Memory B cell (primary cell): ENCODE measurements at regions not wholly inside any gene's neighbourhood (a gene's known extent, or its start where the extent isn't known, plus 50 kb on each side); places are given as distances from the start of the nearest gene placed in this dataset.
"Not testable (repeated sequence)": the region's sequence is repeated elsewhere in the genome, so short reads cannot be mapped to it uniquely, and the experiment has no call there.

Experiments
- ATAC-seq: fragments of 150-1000 bp; cut with Tn5 transposase; 2 replicates; pipeline ENCODE4 v1.10.0; 2021; ENCODE audit warnings: low read depth, mild to moderate bottlenecking, moderate library complexity
- DNase-seq, 2 donors: peaks; one replicate each; pipeline ENCODE4 v3.0.0; 2022; ENCODE audit warnings: low spot score in 2 of 2
- H3K27ac Mint-ChIP-seq: one replicate; pipeline ENCODE4 v1.8.0; 2022; ENCODE audit warnings: mild to moderate bottlenecking, moderate library complexity, mixed read lengths
- H3K27me3 Mint-ChIP-seq: one replicate; pipeline ENCODE4 v1.8.0; 2022; ENCODE audit warnings: mixed read lengths
- H3K36me3 Mint-ChIP-seq: one replicate; pipeline ENCODE4 v1.8.0; 2022; ENCODE audit warnings: mild to moderate bottlenecking, mixed read lengths
- H3K4me1 Mint-ChIP-seq: one replicate; pipeline ENCODE4 v1.8.0; 2022; ENCODE audit warnings: mixed read lengths
- H3K4me3 Mint-ChIP-seq: one replicate; pipeline ENCODE4 v1.8.0; 2022; ENCODE audit warnings: mild to moderate bottlenecking, moderate library complexity, mixed read lengths
- H3K9me3 Mint-ChIP-seq: one replicate; pipeline ENCODE4 v1.8.0; 2022; ENCODE audit warnings: mixed read lengths

DNA sequence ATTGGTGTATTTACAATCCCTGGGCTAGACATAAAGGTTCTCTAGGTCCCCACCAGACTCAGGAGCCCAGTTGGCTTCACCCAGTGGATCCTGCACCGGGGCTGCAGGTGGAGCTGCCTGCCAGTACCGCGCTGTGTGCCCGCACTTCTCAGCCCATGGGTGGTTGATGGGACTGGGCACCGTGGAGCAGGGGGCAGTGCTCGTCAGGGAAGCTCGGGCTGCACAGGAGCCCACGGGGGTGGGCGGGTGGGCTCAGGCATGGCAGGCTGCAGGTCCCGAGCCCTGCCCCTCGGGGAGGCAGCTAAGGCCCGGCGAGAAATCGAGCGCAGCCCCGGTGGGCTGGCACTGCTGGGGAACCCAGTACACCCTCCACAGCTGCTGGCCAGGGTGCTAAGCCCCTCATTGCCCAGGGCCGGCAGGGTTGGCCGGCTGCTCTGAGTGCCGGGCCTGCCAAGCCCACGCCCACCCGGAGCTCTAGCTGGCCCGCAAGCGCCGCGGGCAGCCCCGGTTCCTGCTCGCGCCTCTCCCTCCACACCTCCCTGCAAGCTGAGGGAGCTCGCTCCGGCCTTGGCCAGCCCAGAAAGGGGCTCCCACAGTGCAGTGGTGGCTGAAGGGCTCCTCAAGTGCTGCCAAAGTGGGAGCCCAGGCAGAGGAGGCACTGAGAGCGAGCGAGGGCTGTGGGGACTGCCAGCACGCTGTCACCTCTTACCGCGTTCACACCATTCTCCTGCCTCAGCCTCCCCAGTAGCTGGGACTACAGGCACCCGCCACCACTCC lies 353.5 kb upstream of the HS6ST1 start:
- not testable (repeated sequence) for H3K9me3 Mint-ChIP-seq, ATAC-seq, H3K27ac Mint-ChIP-seq, H3K4me3 Mint-ChIP-seq, H3K4me1 Mint-ChIP-seq, H3K36me3 Mint-ChIP-seq, H3K27me3 Mint-ChIP-seq
- DNase-seq, result peak in 1 of 2 donors; percentile 2

DNA sequence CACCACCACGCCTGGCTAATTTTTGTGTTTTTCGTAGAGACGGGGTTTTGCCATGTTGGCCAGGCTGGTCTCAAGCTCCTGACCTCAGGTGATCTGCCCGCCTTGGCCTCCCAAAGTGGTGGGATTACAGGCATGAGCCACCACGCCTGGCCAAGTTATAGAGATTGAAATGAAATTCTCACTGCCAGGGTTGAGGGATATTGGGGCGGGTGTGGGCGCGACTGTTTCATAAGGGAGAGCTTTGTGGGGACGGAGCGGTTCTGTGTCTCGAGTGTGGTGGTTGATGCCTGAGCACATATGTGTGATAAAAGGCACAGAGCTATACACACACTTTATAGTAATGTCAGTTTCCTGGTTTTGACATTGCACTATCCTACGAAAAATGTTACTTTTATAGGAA lies 361.0 kb upstream of the HS6ST1 start:
- not testable (repeated sequence) for DNase-seq, H3K4me3 Mint-ChIP-seq, H3K4me1 Mint-ChIP-seq, H3K27me3 Mint-ChIP-seq, H3K9me3 Mint-ChIP-seq, ATAC-seq, H3K27ac Mint-ChIP-seq, H3K36me3 Mint-ChIP-seq

DNA sequence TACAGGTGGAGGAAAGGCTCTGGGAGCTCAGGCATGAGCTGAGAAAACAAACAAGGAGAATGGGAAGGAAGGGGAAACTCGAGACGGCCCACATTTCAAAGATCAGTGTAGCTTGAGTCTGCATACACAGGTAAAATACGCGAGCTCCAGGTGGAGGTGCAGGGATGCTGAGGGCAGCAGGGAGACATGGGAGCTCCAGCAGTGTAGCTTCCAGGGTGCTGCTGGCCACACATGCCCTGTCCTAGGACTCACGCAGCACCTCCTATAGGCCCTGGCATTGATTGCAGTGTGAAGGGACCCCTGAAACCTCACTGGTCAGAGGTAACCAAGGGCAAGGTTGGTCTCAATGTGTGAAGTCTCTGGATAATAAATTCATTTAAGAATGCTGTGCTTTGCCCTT lies 362.8 kb upstream of the HS6ST1 start:
- peaks cover 2% of the 10 kb centered on the region for H3K27me3 Mint-ChIP-seq
- H3K9me3 Mint-ChIP-seq, result no peaks in the 10 kb centered on the region
- no peak overlapping the region for H3K4me3 Mint-ChIP-seq
- peak in 1 of 2 donors; percentile 8 for DNase-seq
- H3K36me3 Mint-ChIP-seq, result no peaks in the 10 kb centered on the region
- H3K4me1 Mint-ChIP-seq, result peaks cover 7% of the 10 kb centered on the region
- no peak for ATAC-seq
- H3K27ac Mint-ChIP-seq, result no peak overlapping the region

DNA sequence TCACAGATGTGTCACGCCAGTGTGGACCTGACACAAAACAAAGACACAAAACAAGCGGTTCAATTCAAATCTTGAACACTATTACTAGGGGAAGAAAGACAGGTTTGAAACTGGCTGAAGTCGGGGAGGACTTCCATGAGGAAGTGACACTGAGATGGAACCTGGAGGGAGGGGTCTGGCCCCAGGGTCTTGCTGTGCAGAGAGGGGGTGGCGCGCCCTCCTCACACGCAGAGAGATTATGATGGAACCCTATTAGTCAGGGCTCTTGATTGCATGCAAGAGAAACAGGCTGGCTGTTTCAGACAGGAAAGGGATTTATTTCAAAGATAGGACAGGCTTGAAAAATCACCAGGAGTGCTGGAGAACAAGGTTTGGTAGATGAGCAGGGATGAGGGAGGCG lies 363.6 kb upstream of the HS6ST1 start:
- DNase-seq (no peak), ATAC-seq (no peak)
- Mint-ChIP-seq H3K4me1 (peaks cover 10% of the 10 kb centered on the region), H3K27ac (no peak overlapping the region), H3K27me3 (peaks cover 2% of the 10 kb centered on the region), H3K9me3 (no peaks in the 10 kb centered on the region), H3K4me3 (peak overlapping the region; percentile 0), H3K36me3 (no peaks in the 10 kb centered on the region)

DNA sequence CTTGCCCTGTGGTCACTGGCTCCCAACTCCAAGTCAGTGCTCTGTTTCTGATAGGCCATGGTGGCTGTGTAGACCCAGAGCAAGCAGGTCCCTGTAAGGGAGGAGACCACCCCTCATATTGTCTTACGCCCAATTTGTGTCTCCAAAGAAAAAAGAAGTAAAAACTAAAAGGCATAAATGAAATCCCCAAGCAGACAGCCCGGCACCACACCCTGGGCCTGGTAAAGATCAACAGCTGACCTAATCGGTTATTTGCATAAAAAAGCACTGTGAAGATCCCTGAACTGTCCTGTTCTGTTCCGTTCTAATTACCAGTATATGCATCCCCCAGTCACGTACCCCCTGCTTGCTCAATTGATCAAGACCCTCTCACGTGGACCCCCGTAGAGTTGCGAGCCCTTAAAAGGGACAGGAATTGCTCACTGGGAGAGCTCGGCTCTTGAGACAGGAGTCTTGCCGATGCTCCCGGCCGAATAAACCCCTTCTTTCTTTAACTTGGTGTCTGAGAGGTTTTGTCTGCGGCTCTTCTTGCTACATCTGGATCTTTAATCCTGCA lies 364.1 kb upstream of the HS6ST1 start:
- Mint-ChIP-seq H3K36me3 (no peaks in the 10 kb centered on the region), H3K4me3 (no peak overlapping the region), H3K4me1 (peaks cover 11% of the 10 kb centered on the region), H3K27me3 (peaks cover 2% of the 10 kb centered on the region), H3K27ac (no peak overlapping the region), H3K9me3 (no peaks in the 10 kb centered on the region)
- ATAC-seq (no peak), DNase-seq (peak in 1 of 2 donors; percentile 4)

DNA sequence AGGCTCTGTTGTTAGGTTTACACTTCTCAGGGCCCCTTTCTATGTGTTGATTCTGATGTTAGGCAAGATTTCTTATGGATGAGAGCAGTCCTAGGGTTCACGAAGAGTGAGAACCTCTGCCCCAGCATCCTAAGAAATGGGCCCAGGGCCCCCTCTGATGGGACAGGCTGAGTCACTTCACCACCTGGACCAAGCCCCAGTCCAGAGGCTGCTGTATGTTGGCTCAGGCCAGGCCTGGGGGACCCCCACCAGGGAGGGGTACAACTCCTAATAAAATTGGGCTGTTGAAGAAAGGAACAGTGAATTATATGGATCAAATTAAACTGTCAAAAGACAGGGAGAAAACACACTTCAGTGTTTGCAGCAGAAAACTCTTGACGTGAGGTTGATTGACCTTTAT lies 365.9 kb upstream of the HS6ST1 start:
- DNase-seq (peak in 1 of 2 donors; percentile 6), ATAC-seq (no peak)
- Mint-ChIP-seq H3K27me3 (peaks cover 2% of the 10 kb centered on the region), H3K36me3 (no peaks in the 10 kb centered on the region), H3K4me1 (peaks cover 11% of the 10 kb centered on the region), H3K4me3 (no peak overlapping the region), H3K27ac (no peak overlapping the region), H3K9me3 (no peaks in the 10 kb centered on the region)

DNA sequence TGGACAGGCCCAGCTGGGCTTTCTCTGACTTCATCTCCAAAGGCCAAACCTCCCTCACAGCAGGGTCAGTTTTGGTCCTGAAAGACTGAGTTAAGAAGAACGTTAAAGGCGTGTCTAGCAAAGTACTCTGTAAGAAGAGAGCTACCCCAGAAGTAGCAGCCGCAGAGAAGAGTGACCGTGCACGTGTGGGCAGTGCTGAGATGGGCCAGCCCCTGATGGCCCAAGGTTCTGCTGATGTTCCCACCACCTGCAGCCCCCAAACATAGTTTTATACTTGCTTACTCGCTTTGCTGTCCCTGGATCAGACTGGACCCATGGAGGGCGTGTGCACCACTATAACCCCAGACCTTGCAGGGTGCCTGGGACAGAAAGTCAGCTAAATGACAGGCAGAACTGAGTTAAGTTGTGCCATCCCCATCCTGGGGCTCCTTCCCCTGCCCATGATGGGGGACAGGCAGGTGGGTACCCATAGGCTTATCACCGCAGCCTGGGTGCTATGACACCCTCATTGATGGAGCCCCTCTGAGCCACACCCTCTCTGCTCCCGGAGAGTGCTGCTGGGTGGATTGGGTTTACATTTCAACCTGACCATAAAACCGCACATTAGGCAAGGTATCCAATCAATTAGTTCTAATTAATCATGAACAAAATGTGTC lies 367.3 kb upstream of the HS6ST1 start:
- H3K27me3 Mint-ChIP-seq, result peaks cover 5% of the 10 kb centered on the region

DNA sequence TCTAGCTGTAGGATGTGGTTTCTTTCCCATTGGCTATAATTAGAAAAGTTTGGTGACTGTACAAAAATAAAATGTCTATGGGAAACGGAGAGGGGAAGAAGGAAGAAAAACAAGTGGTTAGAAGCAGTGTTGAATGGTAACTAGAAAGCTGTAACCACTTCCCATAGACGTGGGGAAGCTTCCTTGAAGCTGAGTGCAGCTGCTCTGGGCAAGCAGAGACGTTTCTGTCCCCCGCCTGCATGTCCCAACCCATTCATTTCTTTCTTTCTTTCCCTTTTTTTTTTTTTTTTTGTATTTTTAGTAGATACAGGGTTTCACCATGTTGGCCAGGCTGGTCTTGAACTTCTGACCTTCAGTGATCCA lies 367.8 kb upstream of the HS6ST1 start:
- Mint-ChIP-seq H3K27ac (no peak overlapping the region), H3K4me1 (peaks cover 11% of the 10 kb centered on the region), H3K4me3 (no peak overlapping the region)

More for the DNA sequence above, 367.3 kb upstream of the HS6ST1 start:
- no peak for ATAC-seq
- Mint-ChIP-seq H3K27ac (no peak overlapping the region), H3K4me3 (no peak overlapping the region), H3K4me1 (peaks cover 11% of the 10 kb centered on the region), H3K9me3 (no peaks in the 10 kb centered on the region), H3K36me3 (no peaks in the 10 kb centered on the region)
- DNase-seq, result peak in 1 of 2 donors; percentile 1

DNA sequence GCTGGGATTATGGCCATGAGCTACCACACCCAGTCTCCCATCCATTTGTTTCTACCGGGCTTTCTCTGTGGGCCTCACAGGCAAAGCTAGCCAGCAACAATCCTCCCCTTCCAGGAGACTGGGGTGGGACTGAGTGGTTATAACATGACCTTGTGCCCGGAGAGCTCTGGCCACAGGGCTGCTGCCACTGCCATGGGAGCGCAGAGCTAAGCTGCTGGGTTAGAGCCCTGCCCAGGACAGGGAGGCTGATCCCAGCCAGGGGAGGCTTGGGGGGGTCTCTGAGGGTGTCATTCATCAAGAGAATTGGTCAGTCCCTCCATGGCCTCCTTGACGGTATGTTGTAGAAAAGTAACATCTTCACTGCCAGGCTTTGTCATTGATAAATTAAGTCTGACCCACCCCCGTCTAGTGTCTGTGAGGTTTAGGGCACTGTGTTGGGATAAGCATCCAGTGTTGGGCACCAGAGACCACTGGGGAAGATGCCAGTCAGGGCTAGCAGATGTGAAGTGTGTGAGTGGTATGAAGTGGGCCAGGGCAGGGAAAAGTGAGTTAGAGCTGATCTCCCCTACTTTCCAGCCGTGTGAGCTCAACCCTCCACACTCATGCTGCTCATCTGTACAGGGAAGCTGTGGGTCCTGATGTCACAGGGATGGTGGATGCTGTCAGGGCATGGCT lies 368.4 kb upstream of the HS6ST1 start:
- Mint-ChIP-seq H3K4me1 (peaks cover 12% of the 10 kb centered on the region), H3K4me3 (no peak overlapping the region), H3K36me3 (no peaks in the 10 kb centered on the region), H3K27ac (no peak overlapping the region), H3K9me3 (no peaks in the 10 kb centered on the region), H3K27me3 (peaks cover 6% of the 10 kb centered on the region)
- ATAC-seq (no peak), DNase-seq (peak in 1 of 2 donors; percentile 5)

More for the DNA sequence above, 367.8 kb upstream of the HS6ST1 start:
- Mint-ChIP-seq H3K9me3 (no peaks in the 10 kb centered on the region), H3K36me3 (no peaks in the 10 kb centered on the region), H3K27me3 (peaks cover 4% of the 10 kb centered on the region)
- ATAC-seq (peak; percentile 32), DNase-seq (no peak)

DNA sequence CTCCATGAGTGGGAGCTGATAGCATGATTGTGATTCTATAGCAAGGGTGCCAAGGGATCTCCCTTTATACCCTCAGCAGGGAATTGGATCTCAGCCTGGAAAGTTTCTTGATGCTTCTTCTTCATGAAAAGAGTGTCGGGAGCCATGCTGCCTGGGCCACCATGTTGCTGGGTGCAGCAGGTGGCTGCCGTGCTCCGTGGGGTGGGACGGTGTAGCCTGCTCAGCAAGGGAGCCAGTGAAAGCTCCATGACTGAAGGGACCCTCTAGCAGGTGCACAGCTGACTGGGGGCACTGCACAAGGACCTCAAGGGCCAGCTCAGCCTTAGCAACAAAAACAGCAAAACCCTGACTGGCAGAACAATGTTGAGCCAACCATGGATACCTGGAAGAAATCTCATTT lies 368.9 kb upstream of the HS6ST1 start:
- H3K9me3 Mint-ChIP-seq, result no peaks in the 10 kb centered on the region
- H3K36me3 Mint-ChIP-seq, result no peaks in the 10 kb centered on the region
- H3K27ac Mint-ChIP-seq, result no peak overlapping the region
- peaks cover 9% of the 10 kb centered on the region for H3K4me1 Mint-ChIP-seq
- ATAC-seq (no peak), DNase-seq (peak in 1 of 2 donors; percentile 4)
- H3K4me3 Mint-ChIP-seq, result no peak overlapping the region
- peaks cover 6% of the 10 kb centered on the region for H3K27me3 Mint-ChIP-seq

DNA sequence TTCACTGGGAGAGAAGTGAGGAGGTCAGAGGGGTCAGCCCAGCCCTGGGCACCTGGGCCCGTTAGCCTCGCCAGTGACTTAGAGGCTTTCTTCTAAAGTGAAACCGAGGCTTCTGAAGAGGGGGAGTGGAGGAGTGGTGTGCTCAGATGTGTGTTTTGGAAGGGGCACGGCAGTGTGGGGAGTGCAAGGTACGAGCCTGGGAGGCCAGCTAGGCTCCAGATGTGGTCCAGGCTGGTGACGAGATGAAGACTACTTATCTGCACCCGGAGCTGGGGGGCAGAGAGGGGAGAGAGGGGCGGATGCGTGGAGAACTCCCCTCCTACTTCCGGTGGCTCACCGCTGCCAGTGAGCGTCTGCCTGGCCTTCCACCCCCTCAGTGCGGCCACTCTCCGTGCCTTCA lies 371.3 kb upstream of the HS6ST1 start:
- Mint-ChIP-seq H3K27me3 (peaks cover 12% of the 10 kb centered on the region), H3K4me3 (no peak overlapping the region), H3K4me1 (peaks cover 9% of the 10 kb centered on the region), H3K9me3 (no peaks in the 10 kb centered on the region), H3K36me3 (no peaks in the 10 kb centered on the region), H3K27ac (no peak overlapping the region)
- DNase-seq (no peak), ATAC-seq (no peak)

DNA sequence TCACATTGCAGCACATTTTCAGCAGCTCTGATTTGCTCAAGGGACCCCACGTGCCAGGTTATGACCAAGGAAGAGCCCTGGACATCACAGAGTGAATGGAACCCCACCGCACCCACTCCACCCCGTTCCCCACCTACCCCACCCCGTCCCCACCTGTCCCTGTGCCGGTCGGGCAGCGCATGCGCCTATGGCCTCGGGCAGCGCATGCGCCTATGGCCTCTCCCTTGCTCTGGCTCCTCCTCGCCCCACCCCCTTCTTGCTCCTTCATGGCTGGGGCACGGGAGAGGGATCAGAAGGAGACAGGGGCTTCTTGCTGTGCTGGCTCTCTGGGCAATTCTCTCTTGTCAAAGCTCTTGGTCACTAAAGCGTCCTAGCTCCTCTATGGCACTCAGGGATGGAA lies 371.8 kb upstream of the HS6ST1 start:
- H3K4me3 Mint-ChIP-seq, result no peak overlapping the region
- no peak for ATAC-seq
- no peaks in the 10 kb centered on the region for H3K9me3 Mint-ChIP-seq
- DNase-seq, result peak in 1 of 2 donors; percentile 3
- H3K27me3 Mint-ChIP-seq, result peaks cover 12% of the 10 kb centered on the region
- H3K27ac Mint-ChIP-seq, result no peak overlapping the region
- H3K36me3 Mint-ChIP-seq, result no peaks in the 10 kb centered on the region
- H3K4me1 Mint-ChIP-seq, result peaks cover 9% of the 10 kb centered on the region

DNA sequence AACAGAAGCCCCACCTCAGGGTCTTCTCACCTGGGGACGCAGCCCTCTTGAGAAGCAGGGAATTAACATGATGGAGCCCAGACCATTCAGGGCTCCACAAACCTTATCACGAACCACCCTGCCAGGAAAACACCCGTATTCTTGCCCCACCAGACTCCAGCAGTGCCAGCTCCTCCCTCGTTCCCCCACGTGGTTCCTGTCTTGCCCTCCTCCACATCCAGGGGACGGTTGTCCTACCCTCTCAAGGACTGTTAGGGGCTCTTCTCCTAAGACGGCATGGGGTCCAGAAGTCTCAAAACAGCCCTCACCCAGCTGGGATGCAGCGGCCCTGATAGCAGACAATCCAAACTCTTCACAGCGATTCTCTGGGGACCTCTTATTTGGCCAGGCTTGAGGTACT lies 372.2 kb upstream of the HS6ST1 start:
- DNase-seq, result no peak
- Mint-ChIP-seq H3K4me1 (peaks cover 9% of the 10 kb centered on the region), H3K27me3 (peaks cover 14% of the 10 kb centered on the region), H3K27ac (no peak overlapping the region), H3K4me3 (no peak overlapping the region), H3K36me3 (no peaks in the 10 kb centered on the region), H3K9me3 (no peaks in the 10 kb centered on the region)
- no peak for ATAC-seq

DNA sequence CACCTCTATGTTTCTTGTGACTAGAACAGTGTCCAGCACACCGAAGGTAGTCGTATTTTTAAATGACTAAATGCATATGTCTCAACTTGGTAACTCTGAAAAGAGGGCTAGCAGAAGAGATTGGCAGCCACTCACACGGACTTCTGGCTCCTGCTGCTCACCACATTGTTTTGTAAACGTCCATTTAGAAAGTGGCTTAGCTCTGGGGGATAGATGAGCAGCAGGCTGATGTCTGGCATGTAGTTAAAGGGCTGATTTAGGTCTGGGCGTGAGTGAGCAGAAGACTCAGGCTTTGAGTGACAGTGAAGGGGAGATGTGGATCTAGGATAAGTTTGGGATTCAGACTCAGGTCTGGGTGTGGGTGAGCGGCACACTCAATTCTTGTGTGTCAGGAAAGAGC lies 372.9 kb upstream of the HS6ST1 start:
- Mint-ChIP-seq H3K4me1 (peaks cover 6% of the 10 kb centered on the region), H3K4me3 (no peak overlapping the region), H3K27ac (no peak overlapping the region), H3K36me3 (no peaks in the 10 kb centered on the region), H3K27me3 (peaks cover 17% of the 10 kb centered on the region), H3K9me3 (no peaks in the 10 kb centered on the region)
- ATAC-seq, result no peak
- no peak for DNase-seq
